HuH-7.5 (cell line): ENCODE measurements at regions not wholly inside any gene's neighbourhood (a gene's known extent, or its start where the extent isn't known, plus 50 kb on each side); places are given as distances from the start of the nearest gene placed in this dataset.

Experiments
- DNase-seq: peaks from one replicate; pipeline ENCODE4 v3.0.0; 2011; ENCODE audit warnings: low spot score

DNA sequence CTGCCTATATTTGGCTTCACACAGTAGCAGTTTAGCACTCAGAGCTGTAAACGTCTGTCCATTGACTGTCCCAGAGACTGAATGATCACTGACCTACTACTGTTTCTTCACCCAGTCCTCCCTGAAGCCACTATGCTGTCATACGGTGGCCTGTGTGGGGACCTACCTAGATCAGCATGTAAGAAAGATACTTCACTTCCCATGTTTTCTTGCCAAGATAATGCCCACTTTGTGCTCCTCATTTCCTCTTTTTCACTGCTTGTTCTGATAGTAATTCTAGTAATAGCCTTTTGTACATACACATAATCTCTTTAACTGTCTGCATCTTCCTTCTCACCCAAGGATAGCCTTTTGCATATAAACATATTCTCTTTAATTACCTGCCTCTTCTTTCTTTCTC, 109.9 kb upstream of the TIAM2 start:
- DNase-seq: no peak

DNA sequence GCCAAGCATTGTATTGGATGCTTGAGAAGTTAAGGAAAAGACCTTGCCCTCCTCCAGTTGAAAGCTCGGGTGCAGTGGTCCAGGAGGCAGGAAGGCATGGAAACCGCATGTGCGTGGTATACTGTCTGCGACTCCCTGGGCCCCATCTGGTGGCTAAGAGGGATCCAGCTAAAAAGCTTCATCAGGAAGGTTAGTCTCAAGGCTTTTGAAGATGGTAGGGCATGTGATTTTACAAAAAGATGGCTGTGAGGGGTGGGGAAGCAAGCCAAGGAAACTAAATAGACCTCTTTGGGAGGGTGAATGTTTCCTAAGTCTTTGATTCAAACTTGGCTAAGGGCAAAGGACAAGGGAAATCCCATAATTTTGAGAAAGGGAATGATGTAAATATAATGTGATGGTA, 109.1 kb upstream of the TIAM2 start:
- DNase-seq: no peak

DNA sequence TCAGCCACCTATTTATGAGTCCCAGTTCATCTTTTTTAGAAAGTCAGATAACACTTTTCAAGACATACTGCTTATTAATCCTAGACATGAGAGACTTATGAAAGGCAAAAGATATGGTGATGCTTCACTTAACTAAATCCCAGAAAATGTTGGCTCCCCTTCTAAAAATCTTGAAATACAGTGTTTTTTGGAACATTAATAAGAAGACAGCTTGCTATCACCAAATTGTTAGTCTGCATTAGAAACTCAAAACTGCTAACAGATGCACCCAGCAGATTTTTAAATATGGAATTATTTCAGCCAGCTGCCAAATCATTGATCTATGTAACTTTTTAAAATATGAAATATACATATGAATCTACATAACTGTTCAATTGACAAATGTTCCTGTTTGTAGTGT, 108.6 kb upstream of the TIAM2 start:
- no peak for DNase-seq

DNA sequence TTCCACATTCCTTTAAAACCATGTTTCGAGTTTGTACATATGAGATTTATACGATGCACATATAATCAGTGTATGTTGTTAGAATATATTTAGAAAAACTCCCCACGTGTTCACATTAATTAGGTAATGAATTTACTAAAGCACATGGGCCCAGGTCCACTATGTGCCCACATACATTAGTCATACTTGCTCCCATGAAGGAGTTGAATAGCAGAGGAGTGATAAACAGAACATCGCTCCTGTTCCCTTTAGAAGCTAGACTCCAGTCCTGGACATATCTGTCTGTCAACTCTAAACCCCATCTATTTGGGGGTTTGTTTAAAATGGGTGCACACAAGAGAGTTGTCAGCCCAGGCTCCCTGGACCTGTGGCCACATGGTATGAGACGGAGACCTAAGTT, 108.1 kb upstream of the TIAM2 start:
- no peak for DNase-seq

DNA sequence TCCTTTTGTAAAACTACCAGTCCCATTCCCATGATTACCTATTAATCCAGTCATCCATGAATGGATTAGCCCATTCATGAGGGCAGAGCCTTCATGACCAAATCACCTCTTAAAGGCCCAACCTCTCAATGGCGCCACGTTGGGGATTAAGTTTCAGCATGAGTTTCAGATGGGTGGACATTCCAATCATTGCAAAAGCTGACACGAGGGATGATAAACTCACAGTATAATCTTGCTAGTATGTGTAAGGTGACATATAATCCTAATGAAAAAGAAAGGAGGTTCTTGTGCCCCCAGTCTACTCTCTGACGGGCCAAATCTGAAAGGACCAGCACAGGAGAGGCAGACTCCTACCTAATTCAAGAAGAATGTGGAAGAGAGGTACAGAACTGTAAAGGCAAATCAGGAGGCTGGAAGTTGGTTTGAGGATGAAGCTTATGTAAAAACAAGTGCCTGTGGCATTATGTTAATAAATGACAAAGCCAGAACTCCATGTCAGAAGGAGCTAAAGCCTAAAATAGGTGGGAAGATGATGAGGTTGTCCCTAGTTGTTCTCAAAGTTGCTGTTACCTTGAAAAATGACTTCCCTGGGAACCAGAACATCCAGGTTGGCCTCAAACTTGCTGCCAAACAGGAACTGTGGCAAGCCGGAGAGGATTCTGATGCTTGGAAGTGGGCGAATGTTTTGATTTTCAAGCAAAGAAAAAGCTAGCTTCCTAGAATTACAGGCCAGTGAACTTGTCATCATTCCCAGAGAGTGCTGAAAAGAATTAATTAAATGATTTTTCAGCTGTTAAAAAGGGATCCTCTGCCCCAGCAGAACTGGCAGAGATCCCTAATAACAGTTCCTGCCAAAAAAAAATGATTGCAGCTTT, 106.5 kb upstream of the TIAM2 start:
- DNase-seq: no peak

DNA sequence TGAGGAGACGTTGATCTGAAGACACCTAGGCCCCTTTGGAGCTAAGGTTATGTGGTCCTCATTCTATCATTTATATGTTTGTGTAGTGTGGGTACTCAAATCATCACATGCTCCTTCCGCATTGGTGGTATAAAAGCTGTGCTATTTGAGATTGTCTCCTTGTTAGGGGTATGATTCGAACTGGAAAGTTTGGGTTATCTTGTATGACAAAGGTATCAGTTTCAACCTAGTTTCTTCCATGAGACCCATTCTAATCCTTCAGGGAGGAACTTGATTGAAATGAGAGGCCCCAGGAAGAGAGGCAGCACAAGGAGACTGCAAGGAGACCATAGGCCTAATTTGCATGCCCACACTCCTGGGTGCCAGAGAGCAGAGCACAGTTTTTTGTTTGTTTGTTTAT, 104.2 kb upstream of the TIAM2 start:
- DNase-seq: no peak

DNA sequence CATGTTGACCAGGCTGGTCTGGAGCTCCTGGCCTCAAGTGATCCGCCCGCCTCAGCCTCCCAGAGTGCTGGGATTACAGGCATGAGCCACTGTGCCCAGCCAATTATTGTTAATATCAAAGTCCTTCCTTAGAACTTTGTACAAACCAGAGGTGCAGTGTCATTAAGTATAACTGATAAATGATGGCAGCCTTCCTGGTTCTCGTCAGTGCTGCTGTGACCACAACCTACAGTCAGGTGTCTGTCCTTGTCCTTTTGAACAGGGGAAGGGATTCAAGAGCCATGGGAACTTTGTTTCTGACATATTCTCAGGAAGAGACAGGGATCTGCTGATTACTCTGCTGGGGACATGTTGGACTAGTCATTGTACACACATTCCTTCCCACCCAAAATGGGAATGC, 103.2 kb upstream of the TIAM2 start:
- no peak for DNase-seq

DNA sequence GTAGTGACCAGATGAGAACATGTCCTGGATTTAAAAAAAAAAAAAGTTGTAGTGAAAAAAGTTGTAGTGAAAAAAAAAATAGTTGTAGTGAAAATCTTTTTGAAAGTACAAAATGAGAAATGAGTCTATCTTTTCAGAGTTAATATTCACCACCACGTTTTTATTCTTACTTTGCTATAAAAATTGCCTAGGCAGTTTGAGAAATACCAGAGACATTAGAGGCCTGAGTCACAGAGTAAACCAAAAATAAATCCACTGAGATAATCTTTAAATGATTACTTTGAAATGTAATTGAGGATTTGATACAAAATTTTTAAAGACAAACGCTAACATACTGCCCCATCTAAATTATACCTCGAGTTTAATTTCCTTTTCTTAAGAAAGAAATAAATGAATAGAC, 101.2 kb upstream of the TIAM2 start:
- no peak for DNase-seq

DNA sequence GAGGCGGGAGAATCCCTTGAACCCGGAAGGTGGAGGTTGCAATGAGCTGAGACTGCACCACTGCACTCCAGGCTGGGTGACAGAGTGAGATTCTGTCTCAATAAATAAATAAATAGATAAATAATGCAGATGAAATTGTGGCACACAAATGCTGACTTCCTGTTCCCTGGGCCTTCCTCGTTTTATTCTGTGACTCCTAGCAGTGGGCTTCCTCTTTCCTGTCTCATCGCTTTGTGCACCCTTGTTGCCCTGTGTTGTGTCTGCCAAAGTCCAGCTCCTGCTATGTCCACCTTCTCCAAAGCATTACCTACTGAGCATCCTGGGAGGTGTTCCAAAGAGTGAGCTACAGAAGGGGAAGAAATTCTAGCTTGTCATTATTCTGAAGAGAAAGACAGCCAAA, 100.2 kb upstream of the TIAM2 start:
- no peak for DNase-seq

DNA sequence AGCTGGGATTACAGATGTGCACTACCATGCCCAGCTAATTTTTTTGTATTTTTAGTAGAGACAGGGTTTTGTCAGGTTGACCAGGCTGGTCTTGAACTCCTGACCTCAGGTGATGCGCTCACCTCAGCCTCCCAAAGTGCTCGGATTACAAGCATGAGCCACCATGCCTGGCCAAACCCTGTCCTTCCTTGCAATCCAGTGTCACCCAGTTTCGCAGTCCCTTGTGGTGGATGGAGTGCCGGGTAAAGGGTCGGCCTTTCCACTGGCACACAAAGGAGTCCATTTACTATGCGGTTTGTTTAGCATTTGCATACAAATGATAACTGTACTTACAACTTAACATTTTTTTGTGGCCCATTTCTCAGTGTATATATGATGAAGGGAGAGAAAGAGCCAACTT, 99.3 kb upstream of the TIAM2 start:
- DNase-seq: no peak

DNA sequence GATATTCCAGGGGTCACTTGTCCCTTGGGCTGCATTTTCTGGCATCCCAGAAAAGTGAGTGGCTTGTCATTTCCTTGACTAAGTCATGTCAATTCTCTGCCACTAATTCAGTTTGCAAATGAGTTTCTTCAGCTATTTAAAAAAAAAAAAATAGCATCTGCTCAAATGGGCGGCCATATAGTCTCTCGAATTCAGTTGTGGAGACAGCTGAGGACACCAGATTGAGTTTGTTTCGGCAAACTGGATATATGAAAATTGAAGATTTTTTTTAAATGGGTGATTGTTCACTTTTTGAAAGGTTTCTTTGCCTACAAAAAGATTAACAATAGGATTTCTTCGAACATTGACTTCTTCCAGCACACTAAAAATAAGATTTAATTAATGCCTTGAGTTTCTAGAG, 96.3 kb upstream of the TIAM2 start:
- DNase-seq: no peak

DNA sequence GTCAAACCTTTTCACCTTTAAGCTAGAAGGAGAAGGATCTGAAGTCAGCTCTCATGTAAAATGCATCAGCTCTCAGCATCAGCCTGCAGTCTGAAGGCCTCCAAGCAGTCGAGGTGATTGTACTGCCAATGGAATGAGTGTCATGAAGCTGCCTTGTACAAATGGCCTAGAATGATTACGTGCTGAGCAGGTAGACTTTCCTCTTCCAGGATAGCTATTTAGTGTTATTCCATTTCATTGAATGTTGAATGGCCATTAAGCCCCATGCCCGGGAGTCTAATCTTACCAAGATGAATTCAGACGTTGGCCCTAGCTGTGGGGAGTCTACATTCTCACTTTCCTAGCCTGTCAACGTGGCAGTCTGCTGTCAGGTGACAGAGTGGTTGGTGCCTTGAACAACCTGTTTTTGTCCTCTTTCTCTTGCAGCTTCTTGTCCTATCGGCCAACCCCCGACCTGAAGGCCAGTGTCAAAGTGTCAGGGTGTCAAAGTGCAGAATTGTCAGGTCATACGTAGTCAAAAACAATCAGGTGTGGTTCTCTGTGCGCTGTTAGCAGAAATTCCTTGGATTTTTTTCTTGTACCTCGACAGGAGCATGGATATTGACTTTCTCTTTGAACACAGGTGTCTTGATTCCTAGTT, 95.2 kb upstream of the TIAM2 start:
- no peak for DNase-seq

DNA sequence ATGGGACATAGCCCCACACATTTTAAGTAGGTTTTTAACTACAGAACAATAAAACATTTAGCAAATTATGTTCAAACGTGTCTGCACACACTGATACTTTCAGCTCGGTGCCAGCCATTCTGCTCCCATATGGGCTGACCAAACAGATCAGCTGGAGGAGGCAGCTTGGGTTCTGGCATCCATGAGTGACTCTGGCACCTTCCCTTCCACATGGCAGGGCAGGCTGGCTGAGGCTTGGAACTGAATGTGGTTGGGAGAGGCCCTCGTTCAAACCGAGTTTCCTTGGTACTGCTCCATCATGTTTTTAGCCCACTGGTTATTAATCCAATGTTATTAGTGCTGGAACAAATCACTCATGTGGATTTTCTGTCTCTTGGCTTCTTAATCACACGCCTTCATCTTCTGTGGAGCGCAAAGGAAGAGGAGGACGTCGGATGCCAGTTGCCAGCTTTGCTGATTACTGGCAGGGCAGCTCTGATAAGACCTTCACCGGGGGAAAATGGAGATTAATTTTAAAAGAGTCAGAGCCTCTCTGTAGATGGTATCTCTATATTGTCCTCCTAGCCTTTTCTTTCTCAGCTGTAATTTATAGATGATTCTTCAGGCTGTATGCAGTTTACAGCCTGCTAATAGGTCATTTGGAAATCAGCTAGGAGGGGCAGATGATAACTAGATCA, 93.1 kb upstream of the TIAM2 start:
- DNase-seq: no peak

DNA sequence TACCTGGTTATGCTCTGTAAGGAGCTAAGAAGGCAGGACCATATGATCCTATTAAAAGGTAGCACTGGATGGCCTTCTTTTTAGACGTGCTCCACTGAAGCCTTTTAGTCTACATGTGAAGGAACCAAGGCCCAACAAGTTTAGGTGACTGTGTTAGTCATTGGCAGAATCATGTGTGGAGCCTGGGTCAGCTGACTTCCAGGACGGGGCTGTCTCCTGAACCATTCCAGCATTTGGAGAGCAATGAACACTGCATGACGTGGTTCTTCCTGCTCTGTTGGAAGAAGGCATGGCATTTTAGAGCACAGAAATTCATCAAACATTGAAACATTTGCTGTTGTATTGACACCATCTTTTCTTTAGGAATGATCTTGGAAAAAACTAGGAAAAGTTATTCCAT, 87.8 kb upstream of the TIAM2 start:
- DNase-seq: no peak

DNA sequence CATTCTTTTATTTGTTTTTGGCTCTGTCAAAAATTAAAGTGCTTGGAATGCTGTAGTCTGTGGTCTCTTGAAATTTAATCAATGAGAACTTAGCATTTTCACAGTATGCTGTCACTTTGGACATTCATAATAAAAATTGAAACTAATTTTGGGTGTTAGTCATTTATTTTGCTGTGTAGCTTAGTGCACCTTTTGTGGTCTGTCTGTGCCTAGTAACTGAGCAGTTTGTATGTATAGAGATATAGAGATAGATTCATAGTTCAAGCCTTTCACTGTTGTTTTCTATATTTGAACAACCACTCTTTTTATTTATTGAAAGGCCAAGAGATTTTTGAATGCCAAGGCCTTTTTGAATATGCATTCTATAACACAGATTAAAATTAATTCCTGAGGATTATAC, 86.4 kb upstream of the TIAM2 start:
- no peak for DNase-seq

DNA sequence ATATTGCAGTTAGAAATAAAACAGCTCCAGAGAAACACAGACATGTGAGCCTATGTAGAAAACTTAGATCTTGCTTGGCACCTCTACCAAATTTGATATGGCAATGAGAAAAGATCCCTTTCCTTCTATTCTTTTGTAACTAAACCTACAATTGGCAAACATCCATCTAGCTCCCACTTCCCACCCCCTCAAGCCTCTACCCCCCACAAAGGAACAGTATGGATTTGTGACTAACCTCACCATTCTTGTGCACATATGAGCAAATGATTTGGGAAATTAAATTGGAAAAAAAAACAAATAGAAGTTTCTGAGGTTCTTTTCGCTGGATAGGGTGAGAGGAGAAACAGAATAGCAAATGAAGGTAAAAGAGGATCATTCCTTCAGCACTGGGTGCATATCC, 85.8 kb upstream of the TIAM2 start:
- no peak for DNase-seq

DNA sequence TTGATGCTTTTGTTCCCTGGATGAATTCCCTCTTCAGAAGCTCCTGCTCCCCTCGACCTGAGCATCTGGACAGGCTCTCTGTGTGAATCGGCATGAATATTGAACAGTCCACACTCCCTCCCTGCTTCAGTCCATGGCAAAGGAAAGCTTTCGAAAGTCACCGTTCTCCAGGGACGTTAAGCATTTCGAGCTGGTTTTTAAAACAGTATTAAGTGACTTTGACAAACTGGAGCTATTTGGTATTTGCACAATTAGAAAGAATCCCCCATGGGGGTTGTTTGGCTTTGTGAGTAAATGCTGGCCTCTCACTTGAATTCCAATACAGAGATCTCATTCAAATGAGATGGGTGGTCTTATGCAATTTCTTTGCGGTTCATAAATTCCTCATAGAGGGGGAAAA, 85.3 kb upstream of the TIAM2 start:
- no peak for DNase-seq

DNA sequence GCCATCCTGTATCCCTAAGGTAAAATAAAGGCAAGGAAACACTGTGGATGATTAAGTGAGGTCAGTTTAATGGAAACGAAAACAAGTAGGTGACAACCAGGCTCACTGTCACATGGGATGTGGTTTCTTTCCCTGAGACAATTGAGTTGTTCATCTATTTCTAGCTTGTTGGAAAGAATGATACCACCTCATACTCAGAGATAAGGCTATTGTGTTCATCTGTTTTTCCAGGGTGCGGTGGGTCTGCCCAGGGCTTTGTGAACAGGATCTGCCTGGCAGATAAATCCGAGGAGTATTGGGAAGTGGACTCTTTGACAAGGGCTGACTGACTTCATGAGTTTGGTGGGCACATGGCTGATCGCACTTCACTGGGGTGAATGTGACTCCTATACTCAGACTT, 80.8 kb upstream of the TIAM2 start:
- no peak for DNase-seq

DNA sequence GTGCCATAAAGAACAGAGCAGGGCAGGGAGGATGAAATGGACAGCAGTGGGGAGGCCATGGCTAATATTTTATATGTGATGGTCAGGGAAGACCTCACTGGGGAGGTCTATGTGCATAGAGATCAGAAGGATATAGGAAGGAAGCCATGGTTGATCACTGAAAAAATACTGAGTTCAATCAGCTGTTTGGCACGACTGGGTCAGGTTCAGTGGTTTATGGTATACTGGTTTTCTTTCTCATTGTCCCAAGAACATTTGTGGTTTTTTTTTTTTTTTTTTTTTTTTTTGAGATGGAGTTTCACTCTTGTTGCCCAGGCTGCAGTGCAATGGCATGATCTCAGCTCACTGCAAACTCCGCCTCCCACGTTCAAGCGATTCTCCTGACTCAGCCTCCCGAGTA, 78.3 kb upstream of the TIAM2 start:
- DNase-seq: no peak

DNA sequence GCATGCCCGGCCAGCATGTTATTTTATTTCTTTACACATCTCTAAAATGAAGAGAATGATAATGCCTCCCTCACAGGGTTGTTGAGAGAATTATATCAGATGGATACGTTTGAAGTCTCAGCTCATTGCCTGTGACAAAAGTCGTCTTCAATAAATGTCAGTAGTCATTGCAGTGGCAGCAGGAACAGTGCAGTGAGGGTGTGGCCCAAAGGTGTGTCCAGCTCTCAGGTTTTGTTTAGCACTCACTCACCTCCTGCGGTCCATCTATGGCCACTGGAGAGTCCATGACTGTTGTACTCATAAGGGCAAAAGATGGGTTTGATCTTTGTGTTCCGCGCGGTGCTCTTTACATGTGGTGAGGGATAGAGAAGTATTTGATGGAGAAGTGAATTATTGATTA, 77.2 kb upstream of the TIAM2 start:
- DNase-seq: no peak

DNA sequence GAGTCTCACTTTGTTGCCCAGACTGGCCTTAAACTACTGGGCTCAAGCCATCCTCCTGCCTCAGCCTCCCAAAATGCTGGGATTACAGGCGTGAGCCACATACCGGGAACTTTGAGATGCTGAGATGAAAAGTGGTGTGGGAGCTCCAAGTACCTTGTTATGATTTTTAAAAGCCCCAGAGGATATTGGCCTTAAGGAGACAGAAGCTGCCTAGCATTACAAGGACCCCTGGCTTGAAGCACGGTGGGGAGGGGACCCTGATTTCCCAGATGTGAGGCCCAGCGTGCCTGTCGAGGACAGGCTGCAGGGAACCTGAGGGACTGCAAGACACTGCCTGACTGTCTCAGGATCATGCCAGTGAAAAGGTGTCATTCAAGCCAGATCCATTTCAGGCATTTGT, 75.3 kb upstream of the TIAM2 start:
- DNase-seq: no peak

DNA sequence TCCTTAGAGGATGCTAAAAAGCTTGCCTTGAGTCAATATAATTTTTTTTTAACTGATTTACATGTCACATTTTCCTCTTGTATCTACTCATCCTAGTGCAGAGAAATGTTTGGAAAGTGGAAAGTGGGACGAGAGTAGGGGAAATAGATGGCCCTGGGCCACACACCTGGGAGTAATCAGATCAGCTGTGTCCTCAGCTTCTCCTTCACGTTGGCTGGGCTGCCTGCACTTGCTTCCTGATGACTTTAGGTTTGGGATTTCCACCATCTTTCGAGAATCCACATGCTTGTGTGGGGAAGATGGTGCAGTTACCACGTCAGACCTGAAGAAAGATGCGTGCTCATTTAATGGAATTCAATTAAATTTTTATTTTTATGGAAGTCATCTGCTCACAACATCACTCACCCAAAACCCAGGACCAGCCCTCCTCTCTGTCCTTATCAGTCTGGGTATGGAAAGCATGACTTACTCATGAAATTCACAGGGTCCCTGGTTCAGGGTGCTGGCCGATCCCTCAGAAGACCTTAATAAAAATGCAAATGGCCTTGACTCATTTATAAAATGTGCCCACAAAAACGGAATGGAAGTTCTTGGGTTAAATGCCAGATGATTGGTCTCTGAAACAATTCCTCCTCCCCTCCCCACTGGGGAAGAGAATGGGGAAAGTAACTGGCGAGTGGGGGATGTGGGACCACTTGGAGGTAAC, 74.5 kb upstream of the TIAM2 start:
- no peak for DNase-seq

DNA sequence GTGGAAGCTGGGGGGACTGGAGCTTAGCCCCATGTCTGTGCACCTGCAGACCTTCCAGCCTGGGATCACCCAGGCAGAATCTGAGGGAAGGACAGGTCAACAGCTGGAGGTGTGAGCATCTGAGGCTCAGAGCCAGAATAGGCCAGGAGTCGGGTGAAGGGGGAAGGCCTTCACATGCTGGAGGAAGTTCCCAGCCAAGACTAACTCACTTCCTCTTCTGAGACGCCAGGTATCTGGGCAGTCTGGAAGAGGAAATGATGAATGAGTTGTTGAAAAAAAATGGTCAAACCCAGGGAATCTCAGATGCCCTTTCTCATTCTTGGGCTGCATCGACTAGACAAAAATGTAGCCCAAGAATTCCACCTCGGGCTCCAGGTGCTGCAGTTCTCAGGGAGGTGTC, 73.6 kb upstream of the TIAM2 start:
- no peak for DNase-seq
